ENCODE measurements at regions not wholly inside any gene's neighbourhood (a gene's known extent, or its start where the extent isn't known, plus 50 kb on each side); places are given as distances from the start of the nearest gene placed in this dataset.

DNA sequence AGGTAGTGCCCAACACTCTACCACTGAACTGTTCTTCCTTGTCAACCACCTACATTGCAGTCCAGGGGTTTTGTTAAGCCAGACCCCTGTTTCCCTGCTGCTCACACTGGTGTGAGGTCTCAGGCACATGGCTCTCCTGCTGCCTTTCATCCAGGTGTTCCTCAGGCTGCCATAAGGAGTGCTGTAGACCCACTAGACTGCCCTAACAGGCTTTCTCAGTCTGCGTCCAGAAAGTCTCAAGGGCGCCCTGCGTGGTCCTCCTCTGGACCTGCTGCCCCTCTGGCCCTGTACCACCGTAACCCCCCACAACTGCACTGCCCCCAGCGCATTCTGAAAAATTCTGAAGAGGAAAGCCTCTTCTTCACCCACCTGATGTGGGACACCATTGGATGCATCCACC lies 225.7 kb upstream of the ANKRD30A start:
- intact Hi-C loops (cut with DNase I): no loop called here
- WGBS, 2 donors: 64 to 75% methylated on average over 5 of the region's 5 CpGs
- ATAC-seq: peak; percentile 21

GRCh38 chr10:36888925-36889573 lies 236.3 kb upstream of the ANKRD30A start:
- H3K36me3 ChIP-seq (replicated peaks in 1 of 2; ENCODE audit: insufficient read depth in 1 of 2, low read depth in 2 of 2): no peaks in the 10 kb centered on the region
- H3K27me3 ChIP-seq: no peaks in the 10 kb centered on the region
- TF ChIP-seq, protein P1, sequence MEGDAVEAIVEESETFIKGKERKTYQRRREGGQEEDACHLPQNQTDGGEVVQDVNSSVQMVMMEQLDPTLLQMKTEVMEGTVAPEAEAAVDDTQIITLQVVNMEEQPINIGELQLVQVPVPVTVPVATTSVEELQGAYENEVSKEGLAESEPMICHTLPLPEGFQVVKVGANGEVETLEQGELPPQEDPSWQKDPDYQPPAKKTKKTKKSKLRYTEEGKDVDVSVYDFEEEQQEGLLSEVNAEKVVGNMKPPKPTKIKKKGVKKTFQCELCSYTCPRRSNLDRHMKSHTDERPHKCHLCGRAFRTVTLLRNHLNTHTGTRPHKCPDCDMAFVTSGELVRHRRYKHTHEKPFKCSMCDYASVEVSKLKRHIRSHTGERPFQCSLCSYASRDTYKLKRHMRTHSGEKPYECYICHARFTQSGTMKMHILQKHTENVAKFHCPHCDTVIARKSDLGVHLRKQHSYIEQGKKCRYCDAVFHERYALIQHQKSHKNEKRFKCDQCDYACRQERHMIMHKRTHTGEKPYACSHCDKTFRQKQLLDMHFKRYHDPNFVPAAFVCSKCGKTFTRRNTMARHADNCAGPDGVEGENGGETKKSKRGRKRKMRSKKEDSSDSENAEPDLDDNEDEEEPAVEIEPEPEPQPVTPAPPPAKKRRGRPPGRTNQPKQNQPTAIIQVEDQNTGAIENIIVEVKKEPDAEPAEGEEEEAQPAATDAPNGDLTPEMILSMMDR (IDR thresholded peaks at IDR 0.05): no peak
- no peak for TF ChIP-seq POLR2A (IDR thresholded peaks at IDR 0.05)
- H3K9me3 ChIP-seq: no peaks in the 10 kb centered on the region
- H3K27ac ChIP-seq: no peak overlapping the region
- no peak overlapping the region for H3K4me3 ChIP-seq
- WGBS, 2 donors: 24 to 25% methylated on average over 6 of the region's 6 CpGs
- intact Hi-C loops (cut with DNase I): no loop called here
- ATAC-seq (no peak), DNase-seq (peak; percentile 10 to 30 (median 18))
- H3K4me1 ChIP-seq: no peaks in the 10 kb centered on the region

More for the DNA sequence above, 225.7 kb upstream of the ANKRD30A start:
- TF ChIP-seq POLR2A (IDR thresholded peaks at IDR 0.05): no peak
- TF ChIP-seq, protein P1 (IDR thresholded peaks at IDR 0.05): no peak
- Histone ChIP-seq H3K4me1 (no peaks in the 10 kb centered on the region), H3K27ac (no peak overlapping the region), H3K27me3 (no peaks in the 10 kb centered on the region), H3K4me3 (no peak overlapping the region), H3K9me3 (no peaks in the 10 kb centered on the region), H3K36me3 (replicated peaks in 1 of 2; ENCODE audit: insufficient read depth in 1 of 2, low read depth in 2 of 2) (no peaks in the 10 kb centered on the region)
- no peak for DNase-seq

DNA sequence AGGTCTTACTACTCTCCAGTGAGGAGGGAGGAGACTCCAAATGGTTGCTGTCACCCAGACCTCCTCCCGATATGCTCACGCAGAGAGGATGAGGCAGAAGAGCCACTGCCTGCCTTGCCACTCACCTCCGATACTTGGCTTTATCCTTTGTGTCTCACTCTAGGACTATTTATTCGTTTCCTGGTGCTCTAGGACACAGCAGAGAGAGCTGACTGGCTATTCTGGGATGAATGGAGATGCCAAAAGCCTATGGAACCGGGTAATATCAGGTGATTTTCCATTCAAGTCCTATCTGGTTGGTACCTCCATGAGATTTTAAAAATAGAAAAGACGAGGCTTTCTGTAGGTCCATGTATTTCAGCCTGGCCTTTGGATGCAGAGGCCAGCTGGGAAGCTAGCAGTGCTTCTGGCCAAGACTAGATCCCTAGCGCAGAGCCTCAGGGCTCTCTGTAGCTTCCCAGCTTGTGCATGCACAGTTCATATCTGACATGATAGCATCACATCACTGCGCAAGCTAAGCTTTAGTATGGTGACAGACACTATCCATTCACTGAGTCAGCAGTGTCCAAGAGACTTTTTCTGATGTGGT lies 239.0 kb upstream of the ANKRD30A start:
- TF ChIP-seq, protein P1 (IDR thresholded peaks at IDR 0.05): no peak
- TF ChIP-seq POLR2A (IDR thresholded peaks at IDR 0.05): no peak
- DNase-seq (no peak), ATAC-seq (no peak)
- intact Hi-C loops (cut with DNase I): no loop called here
- Histone ChIP-seq H3K4me3 (no peak overlapping the region), H3K27ac (no peak overlapping the region), H3K4me1 (no peaks in the 10 kb centered on the region), H3K9me3 (no peaks in the 10 kb centered on the region), H3K36me3 (replicated peaks in 1 of 2; ENCODE audit: insufficient read depth in 1 of 2, low read depth in 2 of 2) (no peaks in the 10 kb centered on the region), H3K27me3 (no peaks in the 10 kb centered on the region)
- WGBS, 2 donors: 76 to 77% methylated on average over 8 of the region's 8 CpGs

- no peak overlapping the region for H3K4me3 ChIP-seq
- no peak overlapping the region for H3K27ac ChIP-seq
- no peaks in the 10 kb centered on the region for H3K27me3 ChIP-seq
- H3K4me1 ChIP-seq: no peaks in the 10 kb centered on the region
- intact Hi-C loops (cut with DNase I): no loop called here
- no peak for DNase-seq
- H3K9me3 ChIP-seq: no peaks in the 10 kb centered on the region
- no peaks in the 10 kb centered on the region for H3K36me3 ChIP-seq (replicated peaks in 1 of 2; ENCODE audit: insufficient read depth in 1 of 2, low read depth in 2 of 2)
- no peak for TF ChIP-seq POLR2A (IDR thresholded peaks at IDR 0.05)
- TF ChIP-seq, protein P1 (IDR thresholded peaks at IDR 0.05): no peak
- ATAC-seq: no peak
- WGBS, 2 donors: 80 to 86% methylated on average over 5 of the region's 5 CpGs
These were observed 239.7 kb upstream of the ANKRD30A start for GRCh38 chr10:36885746-36886145.

GRCh38 chr10:36882781-36883180 lies 242.6 kb upstream of the ANKRD30A start:
- Histone ChIP-seq H3K27me3 (no peaks in the 10 kb centered on the region), H3K27ac (no peak overlapping the region), H3K36me3 (replicated peaks in 1 of 2; ENCODE audit: insufficient read depth in 1 of 2, low read depth in 2 of 2) (no peaks in the 10 kb centered on the region), H3K9me3 (no peaks in the 10 kb centered on the region), H3K4me1 (no peaks in the 10 kb centered on the region), H3K4me3 (no peak overlapping the region)
- no peak for DNase-seq
- intact Hi-C loops (cut with DNase I): no loop called here
- TF ChIP-seq POLR2A (IDR thresholded peaks at IDR 0.05): no peak
- no peak for ATAC-seq
- 49 to 52% methylated on average over 3 of the region's 3 CpGs for WGBS, 2 donors
